D721Med (cell line): ENCODE measurements at regions not wholly inside any gene's neighbourhood (a gene's known extent, or its start where the extent isn't known, plus 50 kb on each side); places are given as distances from the start of the nearest gene placed in this dataset.

Experiments
- DNase-seq: peaks from one replicate; pipeline ENCODE4 v3.0.0; 2011; ENCODE audit warnings: low spot score; ENCODE audit not compliant: insufficient read length
- FAIRE-seq: peaks from 2 replicates; lab custom pipeline; 2011; peaks lifted over from hg19 to GRCh38; lab: Jason Lieb, UNC
- TF ChIP-seq, protein P1 (sequence below): IDR thresholded peaks from 2 replicates; pipeline ENCODE4 v1.5.1; 2012; ENCODE audit warnings: mild to moderate bottlenecking, control low read depth; ENCODE audit not compliant: insufficient read depth; ENCODE audit errors: missing control alignments

GRCh38 chr7:119706608-119707007 is 566.4 kb upstream of the KCND2 start:
- DNase-seq (no peak), FAIRE-seq (no peak)
- TF ChIP-seq, protein P1, sequence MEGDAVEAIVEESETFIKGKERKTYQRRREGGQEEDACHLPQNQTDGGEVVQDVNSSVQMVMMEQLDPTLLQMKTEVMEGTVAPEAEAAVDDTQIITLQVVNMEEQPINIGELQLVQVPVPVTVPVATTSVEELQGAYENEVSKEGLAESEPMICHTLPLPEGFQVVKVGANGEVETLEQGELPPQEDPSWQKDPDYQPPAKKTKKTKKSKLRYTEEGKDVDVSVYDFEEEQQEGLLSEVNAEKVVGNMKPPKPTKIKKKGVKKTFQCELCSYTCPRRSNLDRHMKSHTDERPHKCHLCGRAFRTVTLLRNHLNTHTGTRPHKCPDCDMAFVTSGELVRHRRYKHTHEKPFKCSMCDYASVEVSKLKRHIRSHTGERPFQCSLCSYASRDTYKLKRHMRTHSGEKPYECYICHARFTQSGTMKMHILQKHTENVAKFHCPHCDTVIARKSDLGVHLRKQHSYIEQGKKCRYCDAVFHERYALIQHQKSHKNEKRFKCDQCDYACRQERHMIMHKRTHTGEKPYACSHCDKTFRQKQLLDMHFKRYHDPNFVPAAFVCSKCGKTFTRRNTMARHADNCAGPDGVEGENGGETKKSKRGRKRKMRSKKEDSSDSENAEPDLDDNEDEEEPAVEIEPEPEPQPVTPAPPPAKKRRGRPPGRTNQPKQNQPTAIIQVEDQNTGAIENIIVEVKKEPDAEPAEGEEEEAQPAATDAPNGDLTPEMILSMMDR = no peak

DNA sequence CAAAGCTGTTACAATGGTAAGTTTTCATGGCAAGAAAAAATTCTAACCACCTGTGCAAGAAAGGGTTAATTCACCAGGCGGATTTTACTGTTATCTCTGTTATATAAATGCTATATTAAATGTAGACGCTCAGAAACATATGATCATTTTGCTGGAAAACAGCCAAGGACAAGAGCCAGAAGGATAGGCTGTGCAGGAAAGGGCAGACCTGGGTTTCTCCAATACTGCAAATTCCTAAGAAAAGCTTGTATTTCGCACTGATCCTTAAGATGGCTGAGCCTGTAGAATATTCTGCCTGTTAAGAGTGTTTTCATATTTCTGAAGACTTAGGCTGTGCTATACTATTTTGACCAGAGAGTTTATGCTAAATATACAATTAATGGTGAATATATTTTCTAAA is 564.1 kb upstream of the KCND2 start:
- no peak for FAIRE-seq

DNA sequence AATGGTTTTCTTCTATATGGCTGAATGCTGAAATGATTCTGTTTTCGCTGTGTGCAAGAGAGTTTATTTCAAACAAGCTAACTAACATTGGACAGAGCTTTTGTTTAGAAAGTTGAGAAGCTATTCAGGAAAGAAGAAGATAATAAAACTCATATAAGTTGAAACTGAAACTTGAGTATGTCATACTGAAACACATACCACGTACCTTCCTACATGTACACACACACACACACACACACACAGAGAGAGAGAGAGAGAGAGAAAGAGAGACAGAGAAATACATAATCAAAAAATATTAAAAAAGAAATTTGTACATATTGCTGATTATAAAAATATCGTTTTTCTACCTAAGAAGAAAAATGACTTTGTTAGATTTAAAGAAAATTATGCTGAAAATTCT is 561.9 kb upstream of the KCND2 start:
- FAIRE-seq = no peak
- TF ChIP-seq, protein P1 = no peak
- DNase-seq = no peak

More for the DNA sequence above, 564.1 kb upstream of the KCND2 start:
- TF ChIP-seq, protein P1 = no peak
- DNase-seq = no peak

- DNase-seq (no peak), FAIRE-seq (no peak)
- TF ChIP-seq, protein P1 = no peak
Measured at GRCh38 chr7:119712886-119713462, 560.0 kb upstream of the KCND2 start.

GRCh38 chr7:119713606-119714005 is 559.4 kb upstream of the KCND2 start:
- DNase-seq (no peak), FAIRE-seq (no peak)
- TF ChIP-seq, protein P1 = no peak

GRCh38 chr7:119720541-119720940 is 552.4 kb upstream of the KCND2 start:
- DNase-seq (no peak), FAIRE-seq (no peak)
- TF ChIP-seq, protein P1 = no peak

GRCh38 chr7:119724041-119724792 is 548.8 kb upstream of the KCND2 start:
- no peak for FAIRE-seq
- DNase-seq = no peak
- TF ChIP-seq, protein P1 = no peak
